Lower lobe of right lung (tissue), 2 donors: ENCODE measurements at regions not wholly inside any gene's neighbourhood (a gene's known extent, or its start where the extent isn't known, plus 50 kb on each side); places are given as distances from the start of the nearest gene placed in this dataset.

Experiments
- ATAC-seq, 2 donors: fragments of 200-7000 bp; cut with Tn5 transposase; one replicate each; pipeline ENCODE4 v1.9.1; 2020 to 2022; ENCODE audit warnings: mild to moderate bottlenecking in 2 of 2, moderate library complexity in 2 of 2
- DNase-seq: peaks from one replicate; pipeline ENCODE4 v3.0.0-alpha.2; 2020
- H3K27ac ChIP-seq: fragments of 200-600 bp; one replicate; pipeline ENCODE4 v1.8.0; 2022
- H3K27me3 ChIP-seq: fragments of 200-600 bp; one replicate; pipeline ENCODE4 v1.8.0; 2022; ENCODE audit warnings: low read depth
- H3K36me3 ChIP-seq: fragments of 200-600 bp; one replicate; pipeline ENCODE4 v1.8.0; 2022; ENCODE audit warnings: mild to moderate bottlenecking
- H3K4me1 ChIP-seq: fragments of 200-600 bp; one replicate; pipeline ENCODE4 v1.8.0; 2022
- H3K4me3 ChIP-seq: fragments of 200-600 bp; one replicate; pipeline ENCODE4 v1.8.0; 2022; ENCODE audit warnings: mild to moderate bottlenecking
- H3K9me3 ChIP-seq: fragments of 200-600 bp; one replicate; pipeline ENCODE4 v1.8.0; 2022
- CTCF ChIP-seq: fragments of 200-600 bp; IDR thresholded peaks from one replicate; pipeline ENCODE4 v1.8.0; 2022; ENCODE audit warnings: antibody characterized with exemption, mild to moderate bottlenecking
- intact Hi-C: fragments of 100-400 bp; cut with DNase I; formaldehyde crosslinking; loops from one replicate; pipeline ENCODE4 v1.11.0; 2022
- donor health status: DM: no; HTN: yes; CAD: no; lungs with severe emphysema.

GRCh38 chr15:29569533-29570092, 252.7 kb downstream of the TJP1 start:
- DNase-seq (no peak), ATAC-seq (peak in 1 of 2 donors; percentile 13)
- Histone ChIP-seq H3K27me3 (peaks cover 44% of the 10 kb centered on the region), H3K4me3 (peak overlapping the region; percentile 54), H3K36me3 (no peaks in the 10 kb centered on the region), H3K4me1 (peaks cover 11% of the 10 kb centered on the region), H3K9me3 (no peaks in the 10 kb centered on the region), H3K27ac (no peak overlapping the region)
- TF ChIP-seq CTCF, result no peak
- intact Hi-C loops, result no loop called here

GRCh38 chr15:29568840-29569532, 253.3 kb downstream of the TJP1 start:
- peaks cover 39% of the 10 kb centered on the region for H3K27me3 ChIP-seq
- peak; percentile 29 for TF ChIP-seq CTCF
- intact Hi-C loops, result no loop called here
- DNase-seq (no peak), ATAC-seq (peak; percentile 71 to 82)
- no peak overlapping the region for H3K4me3 ChIP-seq
- H3K9me3 ChIP-seq, result no peaks in the 10 kb centered on the region
- H3K36me3 ChIP-seq, result no peaks in the 10 kb centered on the region
- peaks cover 11% of the 10 kb centered on the region for H3K4me1 ChIP-seq
- no peak overlapping the region for H3K27ac ChIP-seq

- Histone ChIP-seq H3K4me3 (no peak overlapping the region), H3K4me1 (peaks cover 11% of the 10 kb centered on the region), H3K27me3 (peaks cover 35% of the 10 kb centered on the region), H3K27ac (no peak overlapping the region), H3K9me3 (no peaks in the 10 kb centered on the region), H3K36me3 (no peaks in the 10 kb centered on the region)
- intact Hi-C loops, result no loop called here
- DNase-seq (no peak), ATAC-seq (no peak)
- TF ChIP-seq CTCF, result no peak
Measured at GRCh38 chr15:29567336-29567735, 254.9 kb downstream of the TJP1 start.

- Histone ChIP-seq H3K27me3 (peaks cover 31% of the 10 kb centered on the region), H3K36me3 (no peaks in the 10 kb centered on the region), H3K9me3 (no peaks in the 10 kb centered on the region), H3K4me1 (peaks cover 7% of the 10 kb centered on the region), H3K4me3 (no peak overlapping the region), H3K27ac (no peak overlapping the region)
- ATAC-seq (no peak), DNase-seq (no peak)
- no peak for TF ChIP-seq CTCF
- intact Hi-C loops, result no loop called here
Measured at GRCh38 chr15:29566914-29567313, 255.4 kb downstream of the TJP1 start.

- TF ChIP-seq CTCF, result no peak
- Histone ChIP-seq H3K27me3 (no peaks in the 10 kb centered on the region), H3K27ac (no peak overlapping the region), H3K36me3 (no peaks in the 10 kb centered on the region), H3K9me3 (no peaks in the 10 kb centered on the region), H3K4me1 (no peaks in the 10 kb centered on the region), H3K4me3 (no peak overlapping the region)
- intact Hi-C loops, result no loop called here
- ATAC-seq (no peak), DNase-seq (no peak)
Measured at GRCh38 chr15:29563112-29563511, 259.2 kb downstream of the TJP1 start.
